ENCODE measurements at regions not wholly inside any gene's neighbourhood (a gene's known extent, or its start where the extent isn't known, plus 50 kb on each side); places are given as distances from the start of the nearest gene placed in this dataset.

DNA sequence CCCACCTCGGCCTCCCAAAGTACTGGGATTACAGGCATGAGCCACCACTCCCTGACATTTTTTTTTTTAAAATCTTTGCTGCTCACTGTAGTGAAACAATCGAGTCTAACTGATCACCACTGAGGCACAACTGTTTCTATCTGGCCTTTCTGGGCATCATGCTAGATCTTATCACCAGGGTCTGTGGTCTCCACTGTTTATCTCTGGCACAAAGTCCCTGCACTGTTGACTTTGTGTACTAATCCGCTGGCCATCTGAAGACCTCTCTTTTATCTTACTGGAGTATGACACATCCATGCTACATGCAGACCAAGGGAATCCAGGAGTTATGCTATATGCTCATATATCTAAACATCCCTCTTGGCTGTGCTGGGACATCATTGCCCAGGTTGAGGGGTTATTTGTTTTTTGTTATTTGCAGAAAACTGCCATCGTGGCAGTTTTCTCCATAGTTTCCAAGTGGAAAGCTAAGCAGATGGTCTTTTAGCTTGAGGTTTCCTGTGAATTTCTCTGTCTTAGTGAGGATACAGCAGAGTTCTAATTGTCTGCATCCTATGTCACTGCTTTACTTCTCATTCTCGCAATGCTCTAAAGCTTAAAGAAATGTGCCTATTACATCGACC lies 456.9 kb downstream of the CCER1 start:
- TF ChIP-seq EP300 (IDR thresholded peaks at IDR 0.05) (no peak), CTCF (IDR thresholded peaks at IDR 0.05) (no peak), POLR2A (IDR thresholded peaks at IDR 0.05) (no peak), POLR2AphosphoS5 (IDR thresholded peaks at IDR 0.05) (no peak)
- no peaks in the 10 kb centered on the region for H3K4me1 ChIP-seq
- no peaks in the 10 kb centered on the region for H3K27me3 ChIP-seq
- H3K36me3 ChIP-seq, result no peaks in the 10 kb centered on the region
- no peak overlapping the region for H3K27ac ChIP-seq
- H3K4me3 ChIP-seq, result no peak overlapping the region
- H3K9me3 ChIP-seq, result no peaks in the 10 kb centered on the region
- DNase-seq, result no peak
- WGBS, 2 donors, result 81 to 90% methylated on average over 6 of the region's 6 CpGs
- intact Hi-C loops (cut with DNase I), result no loop called here

DNA sequence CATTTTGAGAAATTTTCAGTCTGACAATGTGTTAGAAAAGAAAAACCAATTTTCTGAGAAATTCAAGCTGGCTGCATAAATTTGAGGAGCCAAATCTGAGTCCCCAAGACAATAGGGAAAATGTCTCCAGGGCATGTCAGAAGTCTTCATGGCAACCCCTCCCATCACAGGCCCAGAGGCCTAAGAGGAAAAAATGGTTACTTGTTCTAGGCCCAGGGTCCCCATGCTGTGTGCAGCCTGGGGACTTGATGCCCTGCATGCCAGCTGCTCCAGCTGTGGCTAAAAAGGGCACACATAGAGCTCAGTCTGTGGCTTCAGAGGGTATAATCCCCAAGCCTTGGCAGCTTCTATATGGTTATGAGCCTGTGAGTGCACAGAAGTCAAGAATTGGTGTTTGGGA lies 464.6 kb downstream of the CCER1 start:
- Histone ChIP-seq H3K27me3 (no peaks in the 10 kb centered on the region), H3K36me3 (no peaks in the 10 kb centered on the region), H3K4me3 (no peak overlapping the region), H3K9me3 (peaks cover 0 to 6% (median 0%) of the 10 kb centered on the region in 4 donors), H3K4me1 (peaks cover 0 to 7% (median 0%) of the 10 kb centered on the region in 4 donors), H3K27ac (no peak overlapping the region)
- intact Hi-C loops (cut with DNase I), result no loop called here
- TF ChIP-seq POLR2AphosphoS5 (IDR thresholded peaks at IDR 0.05) (no peak), EP300 (IDR thresholded peaks at IDR 0.05) (no peak), CTCF (IDR thresholded peaks at IDR 0.05) (no peak), POLR2A (IDR thresholded peaks at IDR 0.05) (no peak)
- no peak for DNase-seq

GRCh38 chr12:90489141-90489540 lies 465.8 kb downstream of the CCER1 start:
- intact Hi-C loops (cut with DNase I), result no loop called here
- WGBS, 2 donors, result 62 to 94% methylated on average over 3 of the region's 3 CpGs
- Histone ChIP-seq H3K36me3 (no peaks in the 10 kb centered on the region), H3K27ac (no peak overlapping the region), H3K4me1 (peaks cover 0 to 10% (median under 1%) of the 10 kb centered on the region in 4 donors), H3K4me3 (no peak overlapping the region), H3K9me3 (peaks cover 0 to 6% (median 0%) of the 10 kb centered on the region in 4 donors), H3K27me3 (no peaks in the 10 kb centered on the region)
- no peak for DNase-seq
- TF ChIP-seq POLR2AphosphoS5 (IDR thresholded peaks at IDR 0.05), result no peak
- no peak for TF ChIP-seq CTCF (IDR thresholded peaks at IDR 0.05)
- no peak for TF ChIP-seq POLR2A (IDR thresholded peaks at IDR 0.05)
- no peak for TF ChIP-seq EP300 (IDR thresholded peaks at IDR 0.05)

GRCh38 chr12:90485560-90485959 lies 469.4 kb downstream of the CCER1 start:
- TF ChIP-seq POLR2AphosphoS5 (IDR thresholded peaks at IDR 0.05) (no peak), CTCF (IDR thresholded peaks at IDR 0.05) (no peak), EP300 (IDR thresholded peaks at IDR 0.05) (no peak), POLR2A (IDR thresholded peaks at IDR 0.05) (no peak)
- Histone ChIP-seq H3K4me3 (no peak overlapping the region), H3K36me3 (no peaks in the 10 kb centered on the region), H3K9me3 (peaks cover 0 to 3% (median 0%) of the 10 kb centered on the region in 4 donors), H3K27ac (no peak overlapping the region), H3K4me1 (peaks cover 0 to 21% (median 5%) of the 10 kb centered on the region in 4 donors), H3K27me3 (no peaks in the 10 kb centered on the region)
- DNase-seq, result no peak
- intact Hi-C loops (cut with DNase I), result no loop called here

DNA sequence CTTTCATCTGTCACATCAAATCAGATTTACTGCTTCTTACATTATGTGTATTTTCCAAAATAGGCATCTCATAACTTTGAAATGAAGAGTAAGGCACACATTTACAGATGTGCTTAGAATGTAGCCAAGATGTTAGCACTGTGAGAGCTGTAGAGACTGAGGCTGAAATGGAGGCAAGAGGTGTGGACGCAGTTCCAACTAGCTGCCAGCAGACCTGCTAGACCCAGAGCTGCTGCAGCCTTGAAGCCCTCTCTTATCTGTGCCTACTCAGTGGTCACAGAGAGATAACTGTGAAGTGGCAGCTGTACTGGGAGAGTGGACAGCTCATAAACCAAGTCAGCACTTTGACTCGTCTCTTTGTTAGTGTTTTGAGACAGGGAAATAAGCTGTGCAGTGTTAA lies 470.9 kb downstream of the CCER1 start:
- intact Hi-C loops (cut with DNase I), result no loop called here
- Histone ChIP-seq H3K36me3 (no peaks in the 10 kb centered on the region), H3K9me3 (no peaks in the 10 kb centered on the region), H3K4me1 (peaks cover 0 to 14% (median 5%) of the 10 kb centered on the region in 4 donors), H3K4me3 (no peak overlapping the region), H3K27ac (no peak overlapping the region), H3K27me3 (no peaks in the 10 kb centered on the region)
- DNase-seq, result no peak
- 57 to 66% methylated on average over 2 of the region's 2 CpGs for WGBS, 2 donors
- no peak for TF ChIP-seq POLR2A (IDR thresholded peaks at IDR 0.05)
- TF ChIP-seq EP300 (IDR thresholded peaks at IDR 0.05), result no peak
- no peak for TF ChIP-seq POLR2AphosphoS5 (IDR thresholded peaks at IDR 0.05)
- no peak for TF ChIP-seq CTCF (IDR thresholded peaks at IDR 0.05)

Measured in sigmoid colon (tissue), 6 donors.